ENCODE measurements at regions not wholly inside any gene's neighbourhood (a gene's known extent, or its start where the extent isn't known, plus 50 kb on each side); places are given as distances from the start of the nearest gene placed in this dataset.

GRCh38 chr10:88113232-88113631 is 249.8 kb downstream of the PTEN start (continued):
- TF ChIP-seq PRDM15 (CRISPR knock-in tag; IDR thresholded peaks at IDR 0.05) (no peak), MEF2A (IDR thresholded peaks at IDR 0.05; ENCODE audit: insufficient read depth, low read depth, low read length) (no peak), SMAD5 (IDR thresholded peaks at IDR 0.05; ENCODE audit: low read depth) (no peak), KDM1A (IDR thresholded peaks at IDR 0.05; ENCODE audit: borderline replicate concordance) (no peak), NBN (IDR thresholded peaks at IDR 0.05) (no peak), USF1 (IDR thresholded peaks at IDR 0.05; ENCODE audit: borderline replicate concordance, extremely low read length, insufficient read depth, low read depth, low read length) (no peak), ZBTB33 (IDR thresholded peaks at IDR 0.05) (no peak), ZBTB11 (CRISPR knock-in tag; IDR thresholded peaks at IDR 0.05) (no peak), RAD51 (IDR thresholded peaks at IDR 0.05) (no peak), BCLAF1 (IDR thresholded peaks at IDR 0.05) (no peak), NR2F1 (conservative IDR thresholded peaks at IDR 0.05) (no peak), SMARCA5 (IDR thresholded peaks at IDR 0.05) (no peak), YBX1 (IDR thresholded peaks at IDR 0.05) (no peak), ATF3 (IDR thresholded peaks at IDR 0.05; ENCODE audit: borderline replicate concordance, extremely low read depth, low read depth, low read length) (no peak), ASH2L (IDR thresholded peaks at IDR 0.05; ENCODE audit: borderline replicate concordance, low read depth) (no peak), ZZZ3 (IDR thresholded peaks at IDR 0.05; ENCODE audit: control insufficient read depth, insufficient read length, low read depth) (no peak), NFYA (IDR thresholded peaks at IDR 0.05; ENCODE audit: borderline replicate concordance, low read depth, low read length) (no peak), NR2C1 (IDR thresholded peaks at IDR 0.05) (no peak)

Measured in GM12878 (cell line).